GM12865 (cell line): ENCODE measurements at regions not wholly inside any gene's neighbourhood (a gene's known extent, or its start where the extent isn't known, plus 50 kb on each side); places are given as distances from the start of the nearest gene placed in this dataset.
A peak's percentile ranks its signal among the peaks of the same experiment; 100 is the strongest.

Source experiments
- DNase-seq: peaks from one replicate; pipeline ENCODE4 v3.0.0; 2010; ENCODE audit warnings: low read depth
- H3K4me3 ChIP-seq: 2 replicates; pipeline ENCODE4 v1.5.1; 2011; ENCODE audit warnings: mild to moderate bottlenecking, low read depth, low read length, control low read depth
- CTCF ChIP-seq: IDR thresholded peaks from 2 replicates; pipeline ENCODE4 v1.5.1; 2011; ENCODE audit warnings: low read length, control low read depth, low read depth, inconsistent platforms; ENCODE audit not compliant: insufficient read depth; ENCODE audit errors: missing control alignments

GRCh38 chr3:41089566-41089965 is 109.7 kb upstream of the CTNNB1 start:
- TF ChIP-seq CTCF, result no peak
- DNase-seq, result no peak

GRCh38 chr3:41092844-41093243 is 106.5 kb upstream of the CTNNB1 start:
- no peak for DNase-seq
- TF ChIP-seq CTCF, result no peak
- no peak overlapping the region for H3K4me3 ChIP-seq

More at GRCh38 chr3:41089566-41089965, 109.7 kb upstream of the CTNNB1 start:
- H3K4me3 ChIP-seq, result no peak overlapping the region

- no peak for TF ChIP-seq CTCF
- H3K4me3 ChIP-seq, result no peak overlapping the region
- DNase-seq, result peak; percentile 55
Observed at GRCh38 chr3:41093476-41093875, 105.8 kb upstream of the CTNNB1 start.

- no peak overlapping the region for H3K4me3 ChIP-seq
- no peak for DNase-seq
- TF ChIP-seq CTCF, result no peak
Observed at GRCh38 chr3:41094351-41094750, 105.0 kb upstream of the CTNNB1 start.

- H3K4me3 ChIP-seq, result no peak overlapping the region
- TF ChIP-seq CTCF, result no peak
- no peak for DNase-seq
Observed at GRCh38 chr3:41095702-41096101, 103.6 kb upstream of the CTNNB1 start.

- H3K4me3 ChIP-seq, result no peak overlapping the region
- no peak for TF ChIP-seq CTCF
- no peak for DNase-seq
Observed at GRCh38 chr3:41097896-41098496, 101.3 kb upstream of the CTNNB1 start.

GRCh38 chr3:41101231-41101630 is 98.1 kb upstream of the CTNNB1 start:
- no peak overlapping the region for H3K4me3 ChIP-seq
- no peak for DNase-seq
- no peak for TF ChIP-seq CTCF
